H1 (cell line): ENCODE measurements at regions not wholly inside any gene's neighbourhood (a gene's known extent, or its start where the extent isn't known, plus 50 kb on each side); places are given as distances from the start of the nearest gene placed in this dataset.

Source experiments
- CTBP2 ChIP-seq: IDR thresholded peaks from 2 replicates; pipeline ENCODE4 v1.7.0; 2011; ENCODE audit warnings: borderline replicate concordance, mild to moderate bottlenecking, moderate library complexity, mixed read lengths, low read length; ENCODE audit not compliant: insufficient read depth, insufficient read length
- KDM4A ChIP-seq: IDR thresholded peaks from one replicate; pipeline ENCODE4 v1.7.1; 2012; ENCODE audit warnings: low read depth, mild to moderate bottlenecking, moderate library complexity, low read length, inconsistent platforms; ENCODE audit not compliant: severe bottlenecking
- PHF8 ChIP-seq: fragments of 200-600 bp; sonication (generic); conservative IDR thresholded peaks from 2 replicates; pipeline ENCODE4 v1.7.1; 2012; ENCODE audit warnings: low read depth, mild to moderate bottlenecking, inconsistent platforms, low read length, moderate library complexity
- SRF ChIP-seq: IDR thresholded peaks from 2 replicates; pipeline ENCODE4 v1.6.1; 2011; ENCODE audit warnings: mild to moderate bottlenecking, low read depth, low read length, moderate library complexity
- TBP ChIP-seq: IDR thresholded peaks from 2 replicates; pipeline ENCODE4 v1.6.1; 2011; ENCODE audit warnings: low read depth, low read length, improper control_type of control experiment

DNA sequence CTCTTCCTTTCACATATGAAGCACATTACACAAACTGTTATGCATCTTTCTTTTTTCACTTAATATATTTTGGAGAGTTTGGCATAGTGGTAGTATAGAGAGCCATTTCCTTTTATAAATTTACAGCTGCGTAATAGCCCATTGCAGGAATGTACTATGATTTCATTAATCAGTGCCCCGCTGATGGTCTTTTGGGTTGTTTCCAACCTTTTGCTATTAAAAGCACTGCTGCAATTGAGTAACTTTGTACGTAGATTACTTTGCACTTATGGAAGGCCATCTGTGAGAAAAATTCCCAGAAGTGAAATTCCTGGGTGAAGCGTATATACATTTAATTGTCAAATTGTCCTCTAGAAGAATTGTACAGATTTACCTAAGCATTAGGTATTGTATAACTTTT, 565.3 kb upstream of the ZNF804A start (continued):
- TF ChIP-seq PHF8 (no peak), TBP (no peak), KDM4A (no peak), SRF (no peak), CTBP2 (no peak)
